ENCODE measurements at regions not wholly inside any gene's neighbourhood (a gene's known extent, or its start where the extent isn't known, plus 50 kb on each side); places are given as distances from the start of the nearest gene placed in this dataset.

GRCh38 chr6:48860175-48860574 is 602.9 kb downstream of the MMUT start:
- H3K9ac ChIP-seq (ENCODE audit: control insufficient read depth, extremely low read depth, insufficient read depth, low read length) = no peak overlapping the region
- dilution Hi-C loops (cut with MboI; ENCODE audit: extremely low pct_ligation_motif_present, low sequenced_read_pairs) = no loop called here
- FAIRE-seq (no peak), DNase-seq (ENCODE audit: low read depth, low spot score) (no peak)
- H3K27ac ChIP-seq (ENCODE audit: control insufficient read depth, insufficient read depth, low read length) = no peak overlapping the region
- no peaks in the 10 kb centered on the region for H3K27me3 ChIP-seq (ENCODE audit: control insufficient read depth, extremely low read depth, insufficient read depth, low read length)
- H3K4me1 ChIP-seq (ENCODE audit: control insufficient read depth, extremely low read depth, insufficient read depth, low read length) = no peaks in the 10 kb centered on the region
- H2AFZ ChIP-seq (ENCODE audit: control insufficient read depth, low read length) = no peak overlapping the region
- no peaks in the 10 kb centered on the region for H3K9me1 ChIP-seq (ENCODE audit: control insufficient read depth, extremely low read depth, insufficient read depth, low read length)
- no peaks in the 10 kb centered on the region for H3K79me2 ChIP-seq (ENCODE audit: control insufficient read depth, insufficient read depth, low read length)
- H3K9me3 ChIP-seq (ENCODE audit: control insufficient read depth, low read depth, low read length) = peaks cover 3% of the 10 kb centered on the region
- H3K4me2 ChIP-seq (ENCODE audit: control insufficient read depth, extremely low read depth, insufficient read depth, low read depth, low read length) = no peak overlapping the region
- TF ChIP-seq, protein P1, sequence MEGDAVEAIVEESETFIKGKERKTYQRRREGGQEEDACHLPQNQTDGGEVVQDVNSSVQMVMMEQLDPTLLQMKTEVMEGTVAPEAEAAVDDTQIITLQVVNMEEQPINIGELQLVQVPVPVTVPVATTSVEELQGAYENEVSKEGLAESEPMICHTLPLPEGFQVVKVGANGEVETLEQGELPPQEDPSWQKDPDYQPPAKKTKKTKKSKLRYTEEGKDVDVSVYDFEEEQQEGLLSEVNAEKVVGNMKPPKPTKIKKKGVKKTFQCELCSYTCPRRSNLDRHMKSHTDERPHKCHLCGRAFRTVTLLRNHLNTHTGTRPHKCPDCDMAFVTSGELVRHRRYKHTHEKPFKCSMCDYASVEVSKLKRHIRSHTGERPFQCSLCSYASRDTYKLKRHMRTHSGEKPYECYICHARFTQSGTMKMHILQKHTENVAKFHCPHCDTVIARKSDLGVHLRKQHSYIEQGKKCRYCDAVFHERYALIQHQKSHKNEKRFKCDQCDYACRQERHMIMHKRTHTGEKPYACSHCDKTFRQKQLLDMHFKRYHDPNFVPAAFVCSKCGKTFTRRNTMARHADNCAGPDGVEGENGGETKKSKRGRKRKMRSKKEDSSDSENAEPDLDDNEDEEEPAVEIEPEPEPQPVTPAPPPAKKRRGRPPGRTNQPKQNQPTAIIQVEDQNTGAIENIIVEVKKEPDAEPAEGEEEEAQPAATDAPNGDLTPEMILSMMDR (optimal IDR thresholded peaks at IDR 0.05 in 1 of 3, IDR thresholded peaks at IDR 0.05 in 1 of 3, conservative IDR thresholded peaks at IDR 0.05 in 1 of 3; ENCODE audit: extremely low read depth in 1 of 3, insufficient read depth in 2 of 3, low read length in 3 of 3) = no peak
- no peak for TF ChIP-seq EZH2 (IDR thresholded peaks at IDR 0.05; ENCODE audit: low read length)
- no peaks in the 10 kb centered on the region for H4K20me1 ChIP-seq (ENCODE audit: control insufficient read depth, extremely low read depth, insufficient read depth, low read length)
- H3K4me3 ChIP-seq (ENCODE audit: control insufficient read depth in 2 of 3, extremely low read depth in 1 of 3, insufficient read depth in 2 of 3, low read depth in 1 of 3, low read length in 3 of 3) = no peak overlapping the region
- no peaks in the 10 kb centered on the region for H3K36me3 ChIP-seq (ENCODE audit: control insufficient read depth in 2 of 2, extremely low read depth in 1 of 2, insufficient read depth in 2 of 2, low read length in 2 of 2)

DNA sequence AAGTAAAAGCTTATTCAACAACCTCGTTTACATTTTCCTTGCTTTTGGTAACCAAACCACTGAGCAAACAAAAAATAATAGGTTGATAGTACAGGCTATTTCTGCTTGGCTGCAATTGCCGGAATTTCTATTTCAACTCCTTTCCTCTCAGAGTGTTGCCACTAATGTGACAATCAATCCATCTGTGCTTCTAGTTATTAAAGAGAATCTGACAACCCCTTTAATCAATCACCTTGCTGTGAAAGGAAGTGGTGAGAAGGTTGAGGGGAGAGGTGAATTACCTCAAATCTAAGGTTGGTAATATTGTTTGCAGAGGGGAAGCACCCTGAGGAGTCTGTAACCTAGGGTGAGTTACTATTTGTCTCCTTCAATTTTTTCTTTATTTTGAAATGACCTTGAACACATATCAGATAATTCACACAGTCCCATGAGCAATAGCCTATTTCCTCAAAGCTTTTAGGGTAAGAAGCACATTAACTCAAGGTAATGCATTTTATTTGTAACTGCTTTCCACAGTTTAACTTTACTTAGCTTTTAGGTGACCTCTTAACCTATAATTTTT is 603.4 kb downstream of the MMUT start:
- TF ChIP-seq EZH2 (IDR thresholded peaks at IDR 0.05; ENCODE audit: low read length) = no peak
- TF ChIP-seq, protein P1 (optimal IDR thresholded peaks at IDR 0.05 in 1 of 3, IDR thresholded peaks at IDR 0.05 in 1 of 3, conservative IDR thresholded peaks at IDR 0.05 in 1 of 3; ENCODE audit: extremely low read depth in 1 of 3, insufficient read depth in 2 of 3, low read length in 3 of 3) = no peak
- Histone ChIP-seq H3K9me1 (ENCODE audit: control insufficient read depth, extremely low read depth, insufficient read depth, low read length) (no peaks in the 10 kb centered on the region), H3K27ac (ENCODE audit: control insufficient read depth, insufficient read depth, low read length) (no peak overlapping the region), H2AFZ (ENCODE audit: control insufficient read depth, low read length) (no peak overlapping the region), H3K4me3 (ENCODE audit: control insufficient read depth in 2 of 3, extremely low read depth in 1 of 3, insufficient read depth in 2 of 3, low read depth in 1 of 3, low read length in 3 of 3) (no peak overlapping the region), H3K9ac (ENCODE audit: control insufficient read depth, extremely low read depth, insufficient read depth, low read length) (no peak overlapping the region), H3K79me2 (ENCODE audit: control insufficient read depth, insufficient read depth, low read length) (no peaks in the 10 kb centered on the region), H3K4me1 (ENCODE audit: control insufficient read depth, extremely low read depth, insufficient read depth, low read length) (no peaks in the 10 kb centered on the region), H3K4me2 (ENCODE audit: control insufficient read depth, extremely low read depth, insufficient read depth, low read depth, low read length) (no peak overlapping the region), H4K20me1 (ENCODE audit: control insufficient read depth, extremely low read depth, insufficient read depth, low read length) (no peaks in the 10 kb centered on the region), H3K27me3 (ENCODE audit: control insufficient read depth, extremely low read depth, insufficient read depth, low read length) (no peaks in the 10 kb centered on the region), H3K9me3 (ENCODE audit: control insufficient read depth, low read depth, low read length) (peaks cover 3% of the 10 kb centered on the region), H3K36me3 (ENCODE audit: control insufficient read depth in 2 of 2, extremely low read depth in 1 of 2, insufficient read depth in 2 of 2, low read length in 2 of 2) (no peaks in the 10 kb centered on the region)
- FAIRE-seq (no peak), DNase-seq (ENCODE audit: low read depth, low spot score) (no peak)
- dilution Hi-C loops (cut with MboI; ENCODE audit: extremely low pct_ligation_motif_present, low sequenced_read_pairs) = no loop called here

Data from keratinocyte (primary cell).